ENCODE measurements at regions not wholly inside any gene's neighbourhood (a gene's known extent, or its start where the extent isn't known, plus 50 kb on each side); places are given as distances from the start of the nearest gene placed in this dataset.
"Not testable (repeated sequence)": the region's sequence is repeated elsewhere in the genome, so short reads cannot be mapped to it uniquely, and the experiment has no call there.

DNA sequence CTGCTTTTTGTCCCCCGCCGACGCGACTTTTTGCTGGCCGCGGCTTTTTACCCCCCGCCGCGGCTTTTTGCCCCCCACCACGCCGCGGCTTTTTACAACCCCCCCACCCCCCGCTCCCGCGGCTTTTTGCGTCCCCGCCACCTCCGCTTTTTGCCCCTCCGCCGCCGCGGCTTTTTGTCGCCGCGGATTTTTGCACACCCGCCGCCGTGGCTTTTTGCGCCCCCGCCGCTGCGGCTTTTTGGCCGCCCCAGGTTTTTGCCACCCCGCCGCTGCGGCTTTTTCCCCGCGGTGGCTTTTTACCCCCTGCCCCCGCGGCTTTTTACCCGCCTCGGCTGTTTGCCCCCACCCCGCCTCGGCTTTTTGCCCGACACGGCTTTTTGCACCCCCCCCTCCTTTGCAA, 205.5 kb downstream of the CCT8L2 start:
- no peaks in the 10 kb centered on the region for H3K4me1 Mint-ChIP-seq
- POLR2A ChIA-PET, result no interaction called here
- H3K4me3 Mint-ChIP-seq, result no peak overlapping the region
- Histone ChIP-seq H3K4me3 (ENCODE audit: low read length) (no peak overlapping the region), H3K27me3 (ENCODE audit: insufficient read depth, low read length, poor library complexity, severe bottlenecking) (no peaks in the 10 kb centered on the region), H3K9me3 (ENCODE audit: low read length) (no peaks in the 10 kb centered on the region), H3K36me3 (ENCODE audit: insufficient read depth, low read length) (no peaks in the 10 kb centered on the region), H3K4me1 (ENCODE audit: insufficient read depth, low read length) (no peaks in the 10 kb centered on the region), H3K27ac (ENCODE audit: low read depth, low read length) (no peak overlapping the region)
- DNase-seq, result no peak
- CTCF ChIA-PET, result no interaction called here
- H3K27ac Mint-ChIP-seq, result no peak overlapping the region
- H3K9me3 Mint-ChIP-seq, result peaks cover 0 to 18% (median 11%) of the 10 kb centered on the region in 5 donors
- peaks cover 7 to 23% of the 10 kb centered on the region in 2 donors for H3K27me3 Mint-ChIP-seq
- H3K36me3 Mint-ChIP-seq, result no peaks in the 10 kb centered on the region

- H3K4me3 ChIP-seq (ENCODE audit: low read length); CTCF ChIA-PET; H3K36me3 Mint-ChIP-seq; H3K4me3 Mint-ChIP-seq; H3K36me3 ChIP-seq (ENCODE audit: insufficient read depth, low read length); DNase-seq; H3K4me1 ChIP-seq (ENCODE audit: insufficient read depth, low read length); H3K27ac ChIP-seq (ENCODE audit: low read depth, low read length); H3K27me3 ChIP-seq (ENCODE audit: insufficient read depth, low read length, poor library complexity, severe bottlenecking); H3K9me3 ChIP-seq (ENCODE audit: low read length); H3K27me3 Mint-ChIP-seq; H3K9me3 Mint-ChIP-seq; POLR2A ChIA-PET; H3K27ac Mint-ChIP-seq; H3K4me1 Mint-ChIP-seq: not testable (repeated sequence)
Measured at GRCh38 chr22:16361328-16361727, 231.3 kb downstream of the CCT8L2 start.

- CTCF ChIA-PET; H3K4me1 Mint-ChIP-seq; H3K9me3 Mint-ChIP-seq; H3K36me3 ChIP-seq (ENCODE audit: insufficient read depth, low read length); H3K4me3 Mint-ChIP-seq; H3K27ac Mint-ChIP-seq; H3K4me3 ChIP-seq (ENCODE audit: low read length); H3K4me1 ChIP-seq (ENCODE audit: insufficient read depth, low read length); H3K27me3 Mint-ChIP-seq; POLR2A ChIA-PET; H3K36me3 Mint-ChIP-seq; DNase-seq; H3K9me3 ChIP-seq (ENCODE audit: low read length); H3K27me3 ChIP-seq (ENCODE audit: insufficient read depth, low read length, poor library complexity, severe bottlenecking); H3K27ac ChIP-seq (ENCODE audit: low read depth, low read length): not testable (repeated sequence)
Measured at GRCh38 chr22:16352637-16353036, 240.0 kb downstream of the CCT8L2 start.

DNA sequence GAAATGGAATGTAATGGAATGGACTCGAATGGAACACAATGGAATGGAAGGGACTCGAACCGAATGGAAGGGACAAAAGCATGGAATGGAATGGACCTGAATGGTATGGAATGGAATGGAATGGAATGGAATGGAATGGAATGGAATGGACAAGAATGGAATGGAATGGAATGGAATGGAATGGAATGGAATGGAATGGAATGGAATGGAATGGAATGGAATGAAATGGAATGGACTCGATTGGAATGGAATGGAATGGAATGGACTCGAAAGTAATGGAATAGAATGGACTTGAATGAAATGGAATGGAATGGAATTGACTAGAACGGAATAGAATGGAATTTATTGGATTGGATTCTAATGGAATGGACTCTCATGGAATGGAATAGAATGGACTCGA, 245.5 kb downstream of the CCT8L2 start:
- POLR2A ChIA-PET, H3K9me3 Mint-ChIP-seq: not testable (repeated sequence)

GRCh38 chr22:16315565-16315964, 277.0 kb downstream of the CCT8L2 start:
- H3K4me1 ChIP-seq (ENCODE audit: insufficient read depth, low read length); POLR2A ChIA-PET; H3K36me3 ChIP-seq (ENCODE audit: insufficient read depth, low read length); H3K27ac ChIP-seq (ENCODE audit: low read depth, low read length); H3K4me3 Mint-ChIP-seq; H3K36me3 Mint-ChIP-seq; H3K4me3 ChIP-seq (ENCODE audit: low read length); H3K27ac Mint-ChIP-seq; DNase-seq; CTCF ChIA-PET; H3K4me1 Mint-ChIP-seq; H3K9me3 ChIP-seq (ENCODE audit: low read length); H3K27me3 Mint-ChIP-seq; H3K27me3 ChIP-seq (ENCODE audit: insufficient read depth, low read length, poor library complexity, severe bottlenecking): not testable (repeated sequence)
- peaks cover 0 to 20% (median 6%) of the 10 kb centered on the region in 5 donors for H3K9me3 Mint-ChIP-seq

More for the DNA sequence above, 245.5 kb downstream of the CCT8L2 start:
- H3K36me3 Mint-ChIP-seq; H3K36me3 ChIP-seq (ENCODE audit: insufficient read depth, low read length); H3K4me3 ChIP-seq (ENCODE audit: low read length); H3K27ac Mint-ChIP-seq; H3K4me3 Mint-ChIP-seq; H3K4me1 ChIP-seq (ENCODE audit: insufficient read depth, low read length); H3K4me1 Mint-ChIP-seq; H3K9me3 ChIP-seq (ENCODE audit: low read length); H3K27me3 Mint-ChIP-seq; CTCF ChIA-PET; H3K27me3 ChIP-seq (ENCODE audit: insufficient read depth, low read length, poor library complexity, severe bottlenecking); DNase-seq; H3K27ac ChIP-seq (ENCODE audit: low read depth, low read length): not testable (repeated sequence)
